Uterus (tissue), 3 donors: ENCODE measurements at regions not wholly inside any gene's neighbourhood (a gene's known extent, or its start where the extent isn't known, plus 50 kb on each side); places are given as distances from the start of the nearest gene placed in this dataset.
A peak's percentile ranks its signal among the peaks of the same experiment; 100 is the strongest.

Experiments
- DNase-seq, 2 donors: peaks; one replicate each; pipeline ENCODE4 v3.0.0-alpha.2; 2019 to 2020
- H3K27ac ChIP-seq, 2 donors: fragments of 200-600 bp; sonication (generic); 1 replicate in 1 of 2; 2 replicates in 1 of 2; pipeline ENCODE4 v1.5.1; 2016 to 2018
- H3K27me3 ChIP-seq, 2 donors: fragments of 200-600 bp; sonication (generic); one replicate each; pipeline ENCODE4 v1.5.1; 2018 to 2019; ENCODE audit warnings: control low read depth in 1 of 2
- H3K36me3 ChIP-seq, 2 donors: fragments of 200-600 bp; sonication (generic); one replicate each; pipeline ENCODE4 v1.5.1; 2019; ENCODE audit warnings: control low read depth in 1 of 2
- H3K4me1 ChIP-seq, 2 donors: fragments of 200-600 bp; sonication (generic); one replicate each; pipeline ENCODE4 v1.5.1; 2018 to 2019; ENCODE audit warnings: control low read depth in 1 of 2
- H3K4me3 ChIP-seq, 2 donors: fragments of 200-600 bp; sonication (generic); 1 replicate in 1 of 2; 2 replicates in 1 of 2; pipeline ENCODE4 v1.5.1; 2018 to 2019; ENCODE audit warnings: mild to moderate bottlenecking in 1 of 2
- H3K9me3 ChIP-seq, 2 donors: fragments of 200-600 bp; sonication (generic); one replicate each; pipeline ENCODE4 v1.5.1; 2019; ENCODE audit warnings: control low read depth in 1 of 2
- CTCF ChIP-seq, 4 experiments: fragments of 200-600 bp in 2 of 4; fragments of 450-650 bp in 2 of 4; sonication (generic) in 2 of 4; IDR thresholded peaks; one replicate each; pipeline ENCODE4 v1.5.1; 2016 to 2019; ENCODE audit warnings: antibody characterized with exemption in 4 of 4, mild to moderate bottlenecking in 2 of 4, moderate library complexity in 1 of 4
- POLR2A ChIP-seq, 2 donors: fragments of 450-650 bp; IDR thresholded peaks; one replicate each; pipeline ENCODE4 v1.6.1; 2016; ENCODE audit warnings: antibody characterized with exemption in 2 of 2, mild to moderate bottlenecking in 1 of 2, moderate library complexity in 1 of 2
- intact Hi-C: fragments of 100-400 bp; cut with DNase I; formaldehyde crosslinking; loops from one replicate; pipeline ENCODE4 v1.15.1; 2023; ENCODE audit warnings: low total_unique reads
- donor health status: DM: yes; HTN: yes; CAD: no.

GRCh38 chr1:184158896-184159681 is 107.6 kb downstream of the TSEN15 start:
- H3K9me3 ChIP-seq, result no peaks in the 10 kb centered on the region
- H3K27me3 ChIP-seq, result no peaks in the 10 kb centered on the region
- intact Hi-C loops, result no loop called here
- H3K4me3 ChIP-seq, result no peak overlapping the region
- H3K4me1 ChIP-seq, result no peaks in the 10 kb centered on the region
- TF ChIP-seq CTCF (IDR thresholded peaks at IDR 0.05) (no peak), POLR2A (IDR thresholded peaks at IDR 0.05) (no peak)
- H3K27ac ChIP-seq, result no peak overlapping the region
- DNase-seq, result no peak
- no peaks in the 10 kb centered on the region for H3K36me3 ChIP-seq

GRCh38 chr1:184160236-184160635 is 108.7 kb downstream of the TSEN15 start:
- H3K27ac ChIP-seq, result no peak overlapping the region
- H3K36me3 ChIP-seq, result no peaks in the 10 kb centered on the region
- no peak for DNase-seq
- no peaks in the 10 kb centered on the region for H3K9me3 ChIP-seq
- intact Hi-C loops, result no loop called here
- H3K27me3 ChIP-seq, result no peaks in the 10 kb centered on the region
- no peak for TF ChIP-seq POLR2A (IDR thresholded peaks at IDR 0.05)
- no peaks in the 10 kb centered on the region for H3K4me1 ChIP-seq
- no peak overlapping the region for H3K4me3 ChIP-seq

GRCh38 chr1:184161071-184161698 is 109.7 kb downstream of the TSEN15 start:
- H3K27ac ChIP-seq, result peak overlapping the region; percentile 31 to 47
- no peaks in the 10 kb centered on the region for H3K4me1 ChIP-seq
- peak; percentile 36 for DNase-seq
- H3K36me3 ChIP-seq, result no peaks in the 10 kb centered on the region
- intact Hi-C loops, result no loop called here
- H3K9me3 ChIP-seq, result no peaks in the 10 kb centered on the region
- H3K4me3 ChIP-seq, result no peak overlapping the region
- no peak for TF ChIP-seq CTCF (IDR thresholded peaks at IDR 0.05)
- no peak for TF ChIP-seq POLR2A (IDR thresholded peaks at IDR 0.05)
- H3K27me3 ChIP-seq, result no peaks in the 10 kb centered on the region

GRCh38 chr1:184162281-184162680 is 110.8 kb downstream of the TSEN15 start:
- no peak overlapping the region for H3K4me3 ChIP-seq
- no peaks in the 10 kb centered on the region for H3K4me1 ChIP-seq
- intact Hi-C loops, result no loop called here
- no peaks in the 10 kb centered on the region for H3K27me3 ChIP-seq
- no peak for TF ChIP-seq CTCF (IDR thresholded peaks at IDR 0.05)
- TF ChIP-seq POLR2A (IDR thresholded peaks at IDR 0.05), result no peak
- DNase-seq, result peak in 1 of 2 donors; percentile 27
- no peaks in the 10 kb centered on the region for H3K9me3 ChIP-seq
- H3K27ac ChIP-seq, result peak overlapping the region in 1 of 2 donors; percentile 18
- H3K36me3 ChIP-seq, result no peaks in the 10 kb centered on the region

- Histone ChIP-seq H3K4me1 (no peaks in the 10 kb centered on the region), H3K4me3 (no peak overlapping the region), H3K9me3 (no peaks in the 10 kb centered on the region), H3K27ac (no peak overlapping the region), H3K36me3 (no peaks in the 10 kb centered on the region), H3K27me3 (no peaks in the 10 kb centered on the region)
- no peak for TF ChIP-seq POLR2A (IDR thresholded peaks at IDR 0.05)
- no peak for TF ChIP-seq CTCF (IDR thresholded peaks at IDR 0.05)
- DNase-seq, result no peak
- intact Hi-C loops, result no loop called here
Measured at GRCh38 chr1:184163674-184164465, 112.3 kb downstream of the TSEN15 start.
